ENCODE measurements at regions not wholly inside any gene's neighbourhood (a gene's known extent, or its start where the extent isn't known, plus 50 kb on each side); places are given as distances from the start of the nearest gene placed in this dataset.

- DNase-seq (ENCODE audit: low read depth), result no peak
- TF ChIP-seq CTCF (conservative IDR thresholded peaks at IDR 0.05; ENCODE audit: low read depth, low read length), result no peak
- H3K4me3 ChIP-seq (ENCODE audit: low read depth, low read length), result no peak overlapping the region
Observed at GRCh38 chr12:42767326-42767954, 177.9 kb upstream of the PRICKLE1 start.

GRCh38 chr12:42766754-42767153, 177.2 kb upstream of the PRICKLE1 start:
- H3K4me3 ChIP-seq (ENCODE audit: low read depth, low read length), result no peak overlapping the region
- DNase-seq (ENCODE audit: low read depth), result no peak
- TF ChIP-seq CTCF (conservative IDR thresholded peaks at IDR 0.05; ENCODE audit: low read depth, low read length), result no peak

- no peak for TF ChIP-seq CTCF (conservative IDR thresholded peaks at IDR 0.05; ENCODE audit: low read depth, low read length)
- DNase-seq (ENCODE audit: low read depth), result no peak
- H3K4me3 ChIP-seq (ENCODE audit: low read depth, low read length), result no peak overlapping the region
Observed at GRCh38 chr12:42766026-42766425, 176.5 kb upstream of the PRICKLE1 start.

- DNase-seq (ENCODE audit: low read depth), result no peak
- no peak overlapping the region for H3K4me3 ChIP-seq (ENCODE audit: low read depth, low read length)
- no peak for TF ChIP-seq CTCF (conservative IDR thresholded peaks at IDR 0.05; ENCODE audit: low read depth, low read length)
Observed at GRCh38 chr12:42763682-42764081, 174.1 kb upstream of the PRICKLE1 start.

- no peak for DNase-seq (ENCODE audit: low read depth)
- H3K4me3 ChIP-seq (ENCODE audit: low read depth, low read length), result no peak overlapping the region
- no peak for TF ChIP-seq CTCF (conservative IDR thresholded peaks at IDR 0.05; ENCODE audit: low read depth, low read length)
Observed at GRCh38 chr12:42762395-42762925, 172.9 kb upstream of the PRICKLE1 start.

- H3K4me3 ChIP-seq (ENCODE audit: low read depth, low read length), result no peak overlapping the region
- TF ChIP-seq CTCF (conservative IDR thresholded peaks at IDR 0.05; ENCODE audit: low read depth, low read length), result no peak
- DNase-seq (ENCODE audit: low read depth), result no peak
Observed at GRCh38 chr12:42761601-42762350, 172.2 kb upstream of the PRICKLE1 start.
